SJSA1 (cell line): ENCODE measurements at regions not wholly inside any gene's neighbourhood (a gene's known extent, or its start where the extent isn't known, plus 50 kb on each side); places are given as distances from the start of the nearest gene placed in this dataset.
"Not testable (repeated sequence)": the region's sequence is repeated elsewhere in the genome, so short reads cannot be mapped to it uniquely, and the experiment has no call there.

ENCODE experiments used
- DNase-seq, 2 experiments: peaks; one replicate each; pipeline ENCODE4 v3.0.0-alpha.2; 2015 to 2020; ENCODE audit warnings: low spot score in 2 of 2, low read depth in 1 of 2
- H3K27ac ChIP-seq: fragments of 250-450 bp; sonication (Bioruptor Pico); 2 replicates; pipeline ENCODE4 v1.5.1; 2020; ENCODE audit warnings: mild to moderate bottlenecking, moderate library complexity
- H3K27me3 ChIP-seq: fragments of 250-450 bp; sonication (Bioruptor Pico); replicated peaks from 2 replicates; pipeline ENCODE4 v1.5.1; 2020; ENCODE audit warnings: mild to moderate bottlenecking, moderate library complexity
- H3K36me3 ChIP-seq: fragments of 250-450 bp; sonication (Bioruptor Pico); 2 replicates; pipeline ENCODE4 v1.5.1; 2020; ENCODE audit warnings: mild to moderate bottlenecking
- H3K4me1 ChIP-seq: fragments of 250-450 bp; sonication (Bioruptor Pico); replicated peaks from 2 replicates; pipeline ENCODE4 v1.6.1; 2021; ENCODE audit warnings: mild to moderate bottlenecking
- H3K4me3 ChIP-seq: fragments of 250-450 bp; sonication (Bioruptor Pico); 2 replicates; pipeline ENCODE4 v1.5.1; 2020; ENCODE audit warnings: mild to moderate bottlenecking
- H3K9me3 ChIP-seq: fragments of 250-450 bp; sonication (Bioruptor Pico); replicated peaks from 2 replicates; pipeline ENCODE4 v1.5.1; 2020; ENCODE audit warnings: mild to moderate bottlenecking

DNA sequence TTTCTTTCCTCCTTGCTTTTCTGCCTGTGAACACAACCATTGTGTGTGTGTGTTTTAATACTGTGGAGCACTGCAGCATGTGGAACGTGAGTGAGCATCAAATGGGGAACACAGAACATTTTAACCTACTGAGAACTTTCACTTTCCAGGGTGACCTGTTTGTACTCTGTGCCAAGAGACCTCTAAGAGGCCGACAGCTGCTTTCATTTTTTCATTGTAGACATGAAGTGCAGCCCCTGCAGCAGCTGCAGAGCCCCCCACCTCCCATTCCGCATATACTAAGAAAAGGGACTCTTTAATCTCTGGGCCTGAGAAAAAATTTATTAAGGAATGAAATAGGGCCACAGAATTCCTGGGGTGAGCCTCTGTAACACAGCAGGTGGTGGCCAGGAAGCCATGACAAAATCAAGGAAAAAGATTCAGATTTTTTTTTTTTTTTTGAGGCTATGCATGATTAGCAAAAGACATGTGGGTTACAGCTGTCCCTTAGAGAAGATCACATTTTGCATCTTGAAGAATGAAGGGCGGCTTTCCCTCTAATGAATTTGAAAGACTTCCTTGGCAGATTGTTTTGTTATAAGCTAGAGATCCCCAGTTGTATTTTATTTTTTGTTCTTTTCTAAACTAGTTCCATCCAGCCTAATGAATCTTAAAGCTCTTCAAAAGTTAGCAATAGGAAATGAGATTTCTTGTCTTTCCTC lies 503.4 kb downstream of the CD109 start:
- H3K27me3 ChIP-seq: no peaks in the 10 kb centered on the region
- no peaks in the 10 kb centered on the region for H3K4me1 ChIP-seq
- H3K9me3 ChIP-seq: no peaks in the 10 kb centered on the region
- DNase-seq: no peak
- no peak overlapping the region for H3K27ac ChIP-seq
- H3K4me3 ChIP-seq: no peak overlapping the region
- no peaks in the 10 kb centered on the region for H3K36me3 ChIP-seq

DNA sequence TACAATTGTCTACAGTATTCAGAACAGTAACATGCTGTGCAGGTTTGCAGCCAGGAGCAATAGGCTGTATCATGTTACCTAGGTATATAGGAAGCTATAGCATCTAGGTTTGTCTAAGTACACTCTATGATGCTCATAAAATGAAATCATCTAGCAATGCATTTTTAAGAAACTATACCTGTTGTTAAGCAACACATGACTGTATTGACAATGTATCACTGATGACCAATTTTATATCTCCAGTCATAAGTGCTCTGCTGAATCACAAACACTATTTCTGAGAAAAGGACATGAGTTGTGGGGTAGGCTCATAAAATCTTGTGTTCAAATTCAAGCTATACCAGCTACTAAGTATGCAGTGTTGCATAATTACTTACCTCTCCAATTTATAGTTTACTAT lies 501.3 kb downstream of the CD109 start:
- DNase-seq: no peak
- H3K36me3 ChIP-seq: no peaks in the 10 kb centered on the region
- H3K4me3 ChIP-seq: no peak overlapping the region
- no peak overlapping the region for H3K27ac ChIP-seq
- no peaks in the 10 kb centered on the region for H3K9me3 ChIP-seq
- no peaks in the 10 kb centered on the region for H3K27me3 ChIP-seq
- no peaks in the 10 kb centered on the region for H3K4me1 ChIP-seq

DNA sequence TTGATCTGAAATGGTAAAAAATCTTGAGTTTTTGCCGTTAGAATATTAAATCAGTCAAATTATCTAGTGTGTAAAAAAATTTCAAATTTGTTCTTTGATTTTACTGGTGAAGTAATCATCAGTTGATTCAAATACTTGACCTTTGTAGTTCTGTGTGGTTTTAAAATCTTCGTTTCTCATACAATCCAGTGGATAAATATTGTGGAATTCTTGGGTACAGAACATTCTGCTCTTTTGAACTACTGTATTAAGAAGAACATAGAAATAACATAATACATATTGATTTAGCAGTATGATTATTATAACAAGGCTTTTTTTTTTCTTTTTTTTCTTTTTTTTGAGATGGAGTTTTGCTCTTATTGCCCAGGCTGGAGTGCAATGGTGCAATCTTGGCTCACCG lies 491.8 kb downstream of the CD109 start:
- DNase-seq: no peak
- no peaks in the 10 kb centered on the region for H3K36me3 ChIP-seq
- H3K9me3 ChIP-seq: no peaks in the 10 kb centered on the region
- no peaks in the 10 kb centered on the region for H3K4me1 ChIP-seq
- H3K27me3 ChIP-seq: no peaks in the 10 kb centered on the region
- no peak overlapping the region for H3K4me3 ChIP-seq
- H3K27ac ChIP-seq: no peak overlapping the region

DNA sequence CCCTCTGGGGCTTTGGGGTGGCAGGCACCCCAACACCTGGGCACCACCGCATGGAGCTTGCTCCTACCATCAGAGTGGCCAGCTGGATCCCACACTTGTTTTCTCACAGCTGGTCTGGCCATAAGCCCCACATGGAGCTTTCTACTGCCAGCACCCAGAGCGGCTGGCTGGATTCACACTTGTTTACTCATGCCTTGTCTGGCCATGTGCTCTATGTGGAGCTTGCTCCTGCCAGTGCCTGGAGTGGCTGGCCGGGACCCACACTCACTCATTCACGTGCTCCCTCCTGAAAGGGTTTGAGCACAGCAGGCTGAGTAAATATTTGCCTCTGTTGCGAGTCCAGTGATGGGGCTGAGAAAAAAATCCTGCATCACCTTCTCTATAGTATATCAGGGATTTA lies 487.0 kb downstream of the CD109 start:
- H3K4me1 ChIP-seq: no peaks in the 10 kb centered on the region
- no peak overlapping the region for H3K27ac ChIP-seq
- no peak overlapping the region for H3K4me3 ChIP-seq
- no peaks in the 10 kb centered on the region for H3K36me3 ChIP-seq
- no peaks in the 10 kb centered on the region for H3K9me3 ChIP-seq
- DNase-seq: no peak
- H3K27me3 ChIP-seq: no peaks in the 10 kb centered on the region

DNA sequence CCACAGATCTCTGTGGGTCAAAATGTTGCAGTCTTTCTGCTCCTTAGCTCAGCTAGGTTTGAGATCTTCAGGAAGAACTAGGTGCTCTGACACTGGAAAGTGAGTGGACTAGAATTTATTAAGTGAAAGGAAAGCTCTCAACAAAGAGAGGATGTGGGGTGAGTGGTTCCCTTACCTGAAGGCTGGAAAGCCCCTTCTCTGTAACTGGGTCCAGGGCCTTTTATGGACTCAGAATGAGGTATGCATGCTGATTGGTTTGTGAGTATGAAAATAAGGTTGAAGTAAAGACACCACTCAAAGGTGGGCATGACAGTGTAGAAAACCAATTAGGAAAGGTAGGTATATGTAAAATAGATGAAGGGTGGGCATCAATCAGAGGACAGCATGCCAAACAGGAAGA lies 485.5 kb downstream of the CD109 start:
- Histone ChIP-seq H3K9me3 (no peaks in the 10 kb centered on the region), H3K36me3 (no peaks in the 10 kb centered on the region), H3K4me1 (no peaks in the 10 kb centered on the region), H3K27ac (no peak overlapping the region), H3K27me3 (no peaks in the 10 kb centered on the region), H3K4me3 (no peak overlapping the region)
- DNase-seq: no peak

DNA sequence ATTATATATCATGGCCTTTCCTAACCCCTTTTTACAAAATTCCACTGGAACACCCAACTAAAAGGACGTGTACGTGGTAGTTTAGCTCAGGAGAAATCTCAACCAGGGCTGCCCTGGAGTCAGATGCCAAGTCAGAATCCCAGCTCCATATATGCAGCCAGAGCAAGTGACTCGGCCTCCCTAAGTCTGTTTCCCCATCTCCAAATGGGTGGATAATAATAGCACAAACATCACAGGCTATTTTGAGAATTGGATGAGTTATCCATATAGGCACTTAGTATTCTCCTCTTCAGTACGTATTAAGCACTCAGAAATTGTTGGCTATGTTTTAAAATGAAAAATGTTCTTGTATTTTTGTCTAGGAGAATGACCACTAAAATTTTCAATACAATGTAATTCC lies 481.5 kb downstream of the CD109 start:
- no peak for DNase-seq
- H3K36me3 ChIP-seq: no peaks in the 10 kb centered on the region
- no peaks in the 10 kb centered on the region for H3K4me1 ChIP-seq
- H3K27ac ChIP-seq: no peak overlapping the region
- no peaks in the 10 kb centered on the region for H3K9me3 ChIP-seq
- H3K27me3 ChIP-seq: no peaks in the 10 kb centered on the region
- H3K4me3 ChIP-seq: no peak overlapping the region

DNA sequence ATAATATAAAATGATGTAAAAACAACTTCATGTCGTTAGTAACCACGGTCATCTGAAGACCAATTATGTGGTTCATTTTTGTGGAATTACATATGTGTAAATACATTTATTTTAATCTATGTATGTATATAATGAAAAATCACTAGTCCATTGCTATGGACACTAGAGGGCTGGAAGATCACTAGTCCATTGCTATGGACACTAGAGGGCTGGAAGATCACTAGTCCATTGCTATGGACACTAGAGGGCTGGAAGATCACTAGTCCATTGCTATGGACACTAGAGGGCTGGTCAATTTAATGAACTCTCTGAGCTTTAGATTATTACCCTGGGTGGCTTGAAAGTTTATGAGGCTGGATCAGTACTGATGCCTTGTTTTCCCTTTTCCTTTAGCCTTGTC lies 474.5 kb downstream of the CD109 start:
- not testable (repeated sequence) for H3K36me3 ChIP-seq, H3K9me3 ChIP-seq, H3K4me3 ChIP-seq, H3K27ac ChIP-seq, DNase-seq, H3K27me3 ChIP-seq, H3K4me1 ChIP-seq

DNA sequence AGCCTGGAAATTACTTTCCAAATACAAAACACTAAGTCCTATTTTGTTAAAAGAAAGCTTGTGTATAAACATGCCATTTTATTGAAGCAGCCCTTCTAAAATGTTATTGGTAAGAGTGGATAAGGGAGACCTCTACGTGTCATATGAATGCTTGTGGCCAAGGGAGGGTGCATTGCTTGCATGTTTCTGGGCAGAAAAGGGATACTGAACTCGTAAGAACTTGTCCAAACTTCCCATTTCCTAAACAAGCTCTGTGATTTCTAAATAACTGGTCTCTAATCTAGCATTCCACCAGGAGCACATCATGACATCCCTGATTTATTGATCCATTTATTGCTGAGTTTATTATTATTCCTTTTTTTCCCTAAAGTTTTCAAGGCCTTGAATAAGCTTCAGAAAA lies 474.1 kb downstream of the CD109 start:
- no peak overlapping the region for H3K27ac ChIP-seq
- no peaks in the 10 kb centered on the region for H3K27me3 ChIP-seq
- H3K9me3 ChIP-seq: no peaks in the 10 kb centered on the region
- no peaks in the 10 kb centered on the region for H3K36me3 ChIP-seq
- H3K4me1 ChIP-seq: no peaks in the 10 kb centered on the region
- no peak overlapping the region for H3K4me3 ChIP-seq
- no peak for DNase-seq

DNA sequence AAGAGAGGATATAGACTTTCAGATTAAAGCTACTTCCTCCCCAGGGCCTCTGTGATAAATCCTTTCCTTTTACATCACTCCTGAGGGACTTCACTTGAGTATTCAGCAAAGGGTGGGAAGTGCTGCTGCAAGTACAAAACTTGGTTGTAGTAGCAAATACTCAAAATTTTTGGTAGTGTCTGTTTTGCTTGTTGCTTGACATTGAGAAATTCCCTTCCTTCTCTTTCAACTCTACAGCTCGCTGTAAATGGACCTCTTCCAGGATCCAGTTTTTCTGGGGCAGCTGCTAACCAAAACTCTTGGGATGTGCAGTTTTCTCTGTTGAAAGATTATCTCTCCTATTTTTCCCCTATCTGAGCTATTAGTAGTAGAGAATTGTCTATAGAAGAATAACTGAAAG lies 472.0 kb downstream of the CD109 start:
- DNase-seq: no peak
- no peaks in the 10 kb centered on the region for H3K4me1 ChIP-seq
- H3K27me3 ChIP-seq: no peaks in the 10 kb centered on the region
- no peaks in the 10 kb centered on the region for H3K9me3 ChIP-seq
- no peak overlapping the region for H3K27ac ChIP-seq
- no peak overlapping the region for H3K4me3 ChIP-seq
- H3K36me3 ChIP-seq: no peaks in the 10 kb centered on the region

DNA sequence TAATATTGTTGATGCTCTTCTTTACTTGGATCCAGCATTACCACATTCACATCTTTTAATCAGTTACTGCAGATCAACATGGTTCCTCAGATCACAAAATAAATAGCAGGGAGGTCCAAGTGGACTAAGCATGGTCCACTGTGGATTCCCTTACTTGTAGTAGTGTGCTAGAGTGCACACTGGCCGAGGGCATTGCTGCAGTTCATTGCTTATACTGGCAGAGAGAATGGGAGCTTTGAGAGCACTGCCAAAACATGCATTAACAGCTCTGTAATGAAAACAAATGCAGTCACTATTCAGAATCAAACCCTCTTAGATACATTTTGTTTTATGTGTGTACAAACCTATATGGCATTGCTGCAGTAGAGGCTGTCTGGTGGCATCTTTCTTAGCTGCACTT lies 471.5 kb downstream of the CD109 start:
- no peaks in the 10 kb centered on the region for H3K9me3 ChIP-seq
- no peaks in the 10 kb centered on the region for H3K27me3 ChIP-seq
- no peaks in the 10 kb centered on the region for H3K36me3 ChIP-seq
- no peaks in the 10 kb centered on the region for H3K4me1 ChIP-seq
- H3K27ac ChIP-seq: no peak overlapping the region
- no peak overlapping the region for H3K4me3 ChIP-seq
- DNase-seq: no peak

DNA sequence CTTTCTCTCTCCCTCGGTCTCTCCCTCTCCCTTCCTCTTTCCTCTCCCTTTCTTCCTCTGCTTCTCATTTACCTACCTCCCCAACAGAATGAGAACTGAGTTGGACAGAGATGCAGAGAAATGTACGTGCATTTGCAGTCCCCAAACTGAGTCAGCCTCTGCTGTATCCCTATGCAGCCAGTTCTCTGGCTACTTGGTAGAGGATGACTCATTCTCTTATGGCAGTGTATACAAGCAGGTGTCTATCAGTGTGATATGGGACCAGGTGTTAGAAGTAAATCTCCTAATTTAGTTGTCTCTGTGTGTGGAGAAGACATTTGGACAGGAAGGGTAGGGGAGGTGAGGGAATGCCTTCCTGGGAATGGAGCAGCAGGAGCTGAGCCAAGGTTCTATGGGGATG lies 470.8 kb downstream of the CD109 start:
- H3K36me3 ChIP-seq: no peaks in the 10 kb centered on the region
- H3K4me3 ChIP-seq: no peak overlapping the region
- no peak for DNase-seq
- no peak overlapping the region for H3K27ac ChIP-seq
- H3K9me3 ChIP-seq: no peaks in the 10 kb centered on the region
- H3K27me3 ChIP-seq: no peaks in the 10 kb centered on the region
- H3K4me1 ChIP-seq: no peaks in the 10 kb centered on the region

DNA sequence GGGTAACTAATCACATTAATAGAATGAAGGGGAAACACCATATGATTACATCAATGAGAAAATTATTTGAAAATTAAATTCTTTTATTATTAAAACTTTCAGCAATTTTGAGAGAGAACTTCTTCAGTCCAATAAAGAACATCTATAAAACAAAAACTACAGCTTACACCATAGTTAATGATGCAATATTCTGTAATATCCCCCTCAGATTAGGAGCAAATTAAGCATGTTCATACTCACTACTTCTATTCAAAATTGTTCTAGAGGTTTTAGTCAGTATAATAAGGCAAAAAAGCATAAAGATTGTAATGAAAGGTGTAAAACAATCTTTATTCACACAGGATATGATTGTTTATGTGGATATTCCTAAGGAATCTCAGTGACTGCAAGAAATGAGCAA lies 465.4 kb downstream of the CD109 start:
- H3K4me1 ChIP-seq: no peaks in the 10 kb centered on the region
- H3K4me3 ChIP-seq: no peak overlapping the region
- no peak for DNase-seq
- H3K27ac ChIP-seq: no peak overlapping the region
- H3K36me3 ChIP-seq: no peaks in the 10 kb centered on the region
- H3K9me3 ChIP-seq: no peaks in the 10 kb centered on the region
- H3K27me3 ChIP-seq: no peaks in the 10 kb centered on the region

DNA sequence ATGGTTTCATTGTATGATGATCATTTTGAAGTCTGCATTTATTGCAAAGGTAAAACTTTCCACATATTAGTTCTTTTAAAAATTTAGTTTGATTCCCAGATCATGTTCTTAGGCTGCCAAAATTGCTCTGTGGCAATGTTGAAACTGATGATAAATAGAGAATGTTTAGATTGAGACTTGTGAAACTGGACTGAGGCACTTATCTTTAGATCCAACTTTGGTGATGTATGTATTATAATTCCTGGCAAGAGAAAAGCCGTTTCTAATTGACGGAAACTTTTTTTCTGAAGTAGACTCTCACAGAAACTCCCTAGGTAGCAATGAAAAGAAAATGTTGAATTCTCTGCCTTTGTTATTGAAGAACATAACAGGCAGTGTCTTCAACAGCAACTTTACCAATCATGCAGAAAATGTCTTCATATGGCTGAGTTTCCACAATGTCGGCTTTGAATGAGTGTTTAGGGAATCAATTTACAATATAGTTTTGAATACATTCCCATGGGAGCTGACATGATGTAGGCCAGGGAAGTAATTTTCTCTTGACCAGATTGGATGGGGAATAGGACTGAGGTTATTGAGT lies 456.2 kb downstream of the CD109 start:
- no peaks in the 10 kb centered on the region for H3K36me3 ChIP-seq
- H3K27ac ChIP-seq: no peak overlapping the region
- no peak for DNase-seq
- H3K4me1 ChIP-seq: no peaks in the 10 kb centered on the region
- no peaks in the 10 kb centered on the region for H3K27me3 ChIP-seq
- no peaks in the 10 kb centered on the region for H3K9me3 ChIP-seq
- H3K4me3 ChIP-seq: no peak overlapping the region

DNA sequence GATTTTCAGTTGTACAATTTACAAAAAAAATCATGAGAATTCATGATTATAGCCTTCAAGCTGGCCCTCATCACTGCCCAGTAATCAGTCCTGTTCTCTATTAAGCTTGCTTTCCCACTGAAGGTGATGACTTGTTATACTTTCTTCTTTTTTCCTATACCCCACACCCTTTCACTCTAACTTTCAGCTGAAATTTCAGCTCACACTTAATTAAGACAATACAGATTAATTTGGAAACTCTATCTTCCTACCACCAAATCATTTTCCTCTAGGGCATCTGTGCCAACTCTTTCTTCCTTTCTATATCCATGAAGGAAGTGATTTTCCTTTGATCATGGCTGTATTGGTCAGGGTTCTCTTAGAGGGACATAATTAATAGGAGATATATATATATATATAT lies 449.9 kb downstream of the CD109 start:
- H3K36me3 ChIP-seq: no peaks in the 10 kb centered on the region
- H3K27me3 ChIP-seq: no peaks in the 10 kb centered on the region

DNA sequence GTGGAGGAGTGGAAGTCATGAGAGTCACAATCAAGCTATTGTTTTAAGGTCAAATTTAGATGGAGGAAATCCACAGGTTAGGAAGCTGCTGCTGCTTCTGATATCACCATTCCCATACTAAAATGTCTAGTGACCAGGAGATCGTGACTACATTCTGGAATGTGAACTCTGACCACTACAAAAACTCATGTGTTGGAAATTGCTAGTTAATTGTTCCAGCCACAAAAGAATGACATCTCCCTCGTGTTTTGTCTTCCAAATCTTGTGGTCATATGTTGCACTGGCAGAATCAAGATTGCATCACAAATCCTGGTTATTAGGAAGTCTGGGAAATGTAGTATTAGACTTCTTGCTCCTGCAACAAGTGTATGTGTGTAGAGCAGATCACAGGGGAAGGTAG lies 441.9 kb downstream of the CD109 start:
- no peak overlapping the region for H3K4me3 ChIP-seq

More for the DNA sequence above, 449.9 kb downstream of the CD109 start:
- Histone ChIP-seq H3K9me3 (no peaks in the 10 kb centered on the region), H3K4me3 (no peak overlapping the region), H3K27ac (no peak overlapping the region), H3K4me1 (no peaks in the 10 kb centered on the region)
- DNase-seq: no peak

More for the DNA sequence above, 441.9 kb downstream of the CD109 start:
- Histone ChIP-seq H3K27me3 (no peaks in the 10 kb centered on the region), H3K9me3 (no peaks in the 10 kb centered on the region), H3K36me3 (no peaks in the 10 kb centered on the region), H3K4me1 (peaks cover 8% of the 10 kb centered on the region), H3K27ac (peak overlapping the region; percentile 11; the same call in 1 of the 2 replicates)
- peak in 1 of 2 experiments; percentile 31 for DNase-seq
